ENCODE measurements at regions not wholly inside any gene's neighbourhood (a gene's known extent, or its start where the extent isn't known, plus 50 kb on each side); places are given as distances from the start of the nearest gene placed in this dataset.
"Not testable (repeated sequence)": the region's sequence is repeated elsewhere in the genome, so short reads cannot be mapped to it uniquely, and the experiment has no call there.

- DNase-seq (ENCODE audit: low spot score): no peak
These were observed 197.9 kb upstream of the NANOGP8 start for GRCh38 chr15:35282965-35283496.

DNA sequence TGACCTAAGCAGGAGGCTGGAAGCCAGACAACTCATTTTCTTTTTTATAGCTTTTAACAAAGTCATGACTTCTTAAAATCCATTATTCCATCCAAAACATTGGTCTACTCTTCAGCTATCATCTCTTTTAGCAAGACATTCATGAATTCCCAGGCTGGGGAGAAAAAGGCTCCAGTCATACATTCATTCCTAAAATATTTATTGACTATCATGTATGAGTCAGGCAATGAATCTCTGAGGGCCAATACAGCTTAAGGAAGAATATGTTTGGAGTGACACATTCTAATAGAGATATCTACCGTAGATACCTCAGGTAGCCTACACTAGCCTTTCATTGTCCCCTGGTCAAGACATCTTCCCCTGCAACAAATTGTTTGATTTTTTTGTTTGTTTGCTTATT, 196.4 kb upstream of the NANOGP8 start:
- no peak for DNase-seq (ENCODE audit: low spot score)

- no peak for DNase-seq (ENCODE audit: low spot score)
These were observed 194.7 kb upstream of the NANOGP8 start for GRCh38 chr15:35279811-35280210.

DNA sequence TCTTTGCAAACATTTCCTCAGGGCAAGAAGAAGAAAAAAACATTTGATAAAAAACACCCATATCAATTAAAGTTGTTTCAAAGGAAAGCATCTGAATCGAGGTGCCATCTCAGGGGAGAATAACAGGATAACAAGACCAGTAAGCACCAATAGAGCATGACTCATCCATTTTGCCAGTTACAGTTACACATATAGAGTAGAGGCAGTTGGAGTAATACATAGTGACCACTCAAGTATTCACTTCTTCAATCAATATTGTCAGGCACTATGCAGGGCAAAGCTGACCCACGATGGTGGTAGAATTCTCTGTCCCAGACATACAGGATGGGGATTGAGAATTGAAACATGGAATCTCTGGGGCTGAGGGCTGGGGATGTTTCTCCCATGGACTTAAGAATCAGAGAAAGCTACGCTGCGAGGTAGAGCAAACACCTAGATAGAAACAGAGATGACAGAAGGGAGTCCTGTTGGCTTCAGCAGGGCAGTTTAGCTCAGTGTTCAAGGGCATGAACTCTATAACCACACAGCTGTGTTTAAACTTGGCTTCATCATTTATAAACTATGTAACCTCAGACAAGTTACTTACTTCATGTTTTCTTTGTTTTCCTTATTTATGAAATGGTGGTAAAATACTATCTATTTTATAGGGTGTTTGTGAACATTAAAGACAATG, 186.4 kb upstream of the NANOGP8 start:
- no peak for DNase-seq (ENCODE audit: low spot score)

- no peak for DNase-seq (ENCODE audit: low spot score)
These were observed 175.8 kb upstream of the NANOGP8 start for GRCh38 chr15:35260941-35261340.

- DNase-seq (ENCODE audit: low spot score): not testable (repeated sequence)
These were observed 175.2 kb upstream of the NANOGP8 start for GRCh38 chr15:35260274-35260673.

DNA sequence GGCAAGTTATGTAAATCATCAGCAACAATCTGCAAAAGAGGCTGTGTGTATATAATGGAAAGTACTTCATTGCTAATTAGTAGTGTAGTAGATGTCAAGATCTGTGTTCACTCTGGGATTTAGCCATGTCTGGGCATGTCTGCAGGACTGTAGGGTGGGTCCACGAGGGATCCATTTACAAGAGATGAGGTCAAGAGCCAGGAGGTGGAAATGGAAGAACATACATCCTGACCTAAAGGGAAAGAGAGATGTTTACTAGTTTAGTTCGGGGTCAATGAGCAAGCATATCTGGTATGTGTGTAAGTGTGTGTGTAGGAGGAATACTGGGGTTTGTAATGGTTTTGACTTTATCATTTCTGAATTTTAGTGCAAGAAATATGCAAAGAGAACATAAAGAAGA, 171.5 kb upstream of the NANOGP8 start:
- no peak for DNase-seq (ENCODE audit: low spot score)

GRCh38 chr15:35256141-35256540, 171.0 kb upstream of the NANOGP8 start:
- no peak for DNase-seq (ENCODE audit: low spot score)

GRCh38 chr15:35254908-35255307, 169.8 kb upstream of the NANOGP8 start:
- not testable (repeated sequence) for DNase-seq (ENCODE audit: low spot score)

DNA sequence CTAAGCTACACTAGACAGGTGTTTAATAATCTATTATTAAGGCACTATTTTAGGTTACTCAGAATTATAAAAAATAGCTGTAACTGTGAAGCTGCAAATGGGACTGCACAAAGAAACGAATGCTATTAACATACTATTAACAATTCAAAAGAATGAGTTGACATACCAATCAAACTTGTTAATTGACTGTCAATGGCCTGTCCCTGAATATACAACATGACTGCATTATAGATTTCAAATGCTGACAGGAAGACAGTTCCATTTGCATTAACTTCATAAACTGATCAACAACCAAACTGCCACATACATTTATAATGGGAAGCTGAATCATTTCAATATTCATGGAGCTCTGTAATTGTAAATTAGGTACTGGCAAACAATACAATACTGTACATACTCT, 169.0 kb upstream of the NANOGP8 start:
- DNase-seq (ENCODE audit: low spot score): no peak

DNA sequence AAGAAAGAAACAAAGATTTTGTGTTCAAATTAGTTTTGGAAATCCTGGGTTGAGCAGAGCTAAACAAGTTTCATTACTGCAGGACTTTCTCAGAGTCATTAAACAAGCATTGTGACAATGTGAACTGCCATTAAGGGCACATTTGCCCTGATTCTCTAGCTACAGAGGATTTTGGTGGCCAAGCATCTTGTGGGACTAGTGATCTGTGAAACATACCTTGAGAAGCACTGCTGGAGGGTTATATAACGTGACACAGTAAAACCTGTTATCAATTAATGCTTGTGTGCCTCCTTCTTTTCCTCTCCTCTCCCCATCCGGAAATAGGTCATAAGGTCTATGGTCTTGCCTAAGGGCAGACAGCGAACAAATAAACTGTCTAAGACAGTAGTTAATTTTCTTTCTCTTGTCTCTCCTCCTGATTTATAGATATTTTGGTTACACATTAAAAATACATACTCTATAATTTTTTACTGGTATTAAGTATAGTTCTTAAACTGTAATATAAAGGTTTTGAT, 167.3 kb upstream of the NANOGP8 start:
- DNase-seq (ENCODE audit: low spot score): no peak

DNA sequence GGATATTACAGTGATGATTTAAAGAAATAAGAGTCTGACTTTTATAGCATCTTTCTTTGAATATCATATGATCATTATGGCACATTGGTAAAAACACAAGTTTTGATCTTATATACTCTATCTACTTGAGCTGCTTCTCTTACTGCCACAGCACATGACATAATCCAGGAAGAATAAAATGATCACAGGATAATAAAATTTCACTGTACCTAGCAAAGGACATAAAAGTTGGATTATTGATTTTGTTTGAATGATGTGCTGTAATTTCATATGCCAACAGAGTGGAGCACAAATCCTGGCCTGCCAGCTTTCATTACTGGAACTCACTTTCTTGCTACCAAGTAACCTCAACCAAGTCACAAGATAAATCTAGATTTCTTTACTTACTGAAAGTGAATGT, 162.1 kb upstream of the NANOGP8 start:
- no peak for DNase-seq (ENCODE audit: low spot score)

DNA sequence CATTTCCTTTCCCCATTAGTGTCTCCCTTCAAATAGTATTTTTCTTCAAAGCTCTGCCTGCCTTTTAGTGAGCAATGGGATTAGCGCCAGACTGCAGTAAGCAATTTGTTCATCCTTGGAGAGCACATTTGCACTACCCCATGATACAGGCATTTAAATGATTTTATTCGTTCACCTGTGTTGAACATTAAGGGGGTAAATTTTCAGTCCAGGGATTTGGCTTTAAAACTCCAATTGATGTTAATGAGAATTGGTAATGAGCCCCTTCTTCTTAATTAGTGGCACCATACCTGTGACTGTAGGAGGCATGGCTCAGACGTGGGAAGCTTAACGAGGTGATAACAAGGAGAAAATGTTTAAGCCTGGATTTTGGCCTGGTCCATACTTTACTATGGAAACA, 161.4 kb upstream of the NANOGP8 start:
- no peak for DNase-seq (ENCODE audit: low spot score)

GRCh38 chr15:35245681-35246080, 160.6 kb upstream of the NANOGP8 start:
- DNase-seq (ENCODE audit: low spot score): not testable (repeated sequence)

DNA sequence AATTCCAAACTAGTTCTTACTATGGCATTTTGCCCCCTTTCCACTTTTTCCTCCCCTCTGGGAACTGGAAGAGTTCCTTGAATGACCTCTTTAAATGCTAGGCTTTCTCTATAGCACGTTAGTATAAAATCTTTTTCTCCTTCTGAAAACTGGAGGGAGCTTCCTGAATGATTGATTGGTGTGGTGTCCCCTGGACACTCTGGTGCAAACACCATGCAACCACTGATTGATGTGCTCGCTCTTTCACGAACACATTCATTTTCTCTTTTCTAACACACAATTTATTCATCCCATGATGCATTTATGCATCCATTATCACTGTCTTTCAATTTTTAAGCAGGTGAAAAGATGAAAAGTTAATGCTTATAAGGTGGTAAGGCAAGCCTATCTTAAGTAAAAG, 159.1 kb upstream of the NANOGP8 start:
- DNase-seq (ENCODE audit: low spot score): no peak

- DNase-seq (ENCODE audit: low spot score): no peak
These were observed 158.7 kb upstream of the NANOGP8 start for GRCh38 chr15:35243758-35244157.

DNA sequence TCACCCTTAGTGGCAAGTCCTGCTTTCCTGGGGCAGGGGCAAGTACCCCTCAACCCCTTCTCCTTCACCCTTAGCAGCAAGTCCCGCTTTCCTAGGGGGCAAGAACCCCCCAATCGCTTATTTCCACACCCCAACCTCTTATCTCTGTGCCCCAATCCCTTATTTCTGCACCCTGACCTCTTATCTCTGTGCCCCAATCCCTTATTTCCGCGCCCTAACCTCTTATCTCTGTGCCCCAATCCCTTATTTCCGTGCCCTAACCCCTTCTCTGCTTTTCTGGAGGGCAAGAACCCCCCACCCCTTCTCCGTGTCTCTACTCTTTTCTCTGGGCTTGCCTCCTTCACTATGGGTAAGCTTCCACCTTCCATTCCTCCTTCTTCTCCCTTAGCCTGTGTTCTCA, 154.6 kb upstream of the NANOGP8 start:
- DNase-seq (ENCODE audit: low spot score): not testable (repeated sequence)

- not testable (repeated sequence) for DNase-seq (ENCODE audit: low spot score)
These were observed 153.4 kb upstream of the NANOGP8 start for GRCh38 chr15:35238448-35238847.

GRCh38 chr15:35229085-35229484, 144.0 kb upstream of the NANOGP8 start:
- DNase-seq (ENCODE audit: low spot score): no peak

- DNase-seq (ENCODE audit: low spot score): no peak
These were observed 133.1 kb upstream of the NANOGP8 start for GRCh38 chr15:35218215-35218614.

- DNase-seq (ENCODE audit: low spot score): no peak
These were observed 130.0 kb upstream of the NANOGP8 start for GRCh38 chr15:35215093-35215492.

DNA sequence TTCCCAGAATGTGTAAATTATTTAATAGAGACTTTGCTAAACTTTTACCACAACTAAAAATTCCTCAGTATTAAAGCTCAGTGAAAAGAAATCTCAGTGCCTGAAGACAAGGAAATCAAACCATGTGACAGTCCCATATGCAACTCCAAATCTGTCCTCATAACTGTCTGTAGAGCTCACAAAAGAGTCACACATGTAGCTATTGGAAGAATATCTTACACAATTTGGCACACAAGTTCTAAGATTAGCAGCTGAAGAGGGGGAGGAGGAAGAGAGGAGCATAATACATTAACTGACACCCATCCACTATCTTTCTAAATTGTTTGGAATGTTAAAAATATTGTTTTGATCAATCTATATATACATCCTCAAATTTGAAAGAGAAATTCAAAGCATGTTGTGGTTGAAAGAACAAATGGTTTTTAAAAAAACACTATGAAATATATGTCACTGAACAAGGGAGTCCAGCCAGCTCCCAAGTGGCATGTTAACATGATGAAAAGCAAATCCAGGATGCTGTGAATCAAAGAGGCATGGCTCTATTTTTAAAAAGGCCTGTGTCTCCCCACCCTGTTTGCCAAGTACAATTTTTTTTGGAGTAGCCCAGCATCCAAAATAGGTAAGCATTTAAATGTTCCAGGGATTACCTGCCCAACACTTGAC, 126.3 kb upstream of the NANOGP8 start:
- no peak for DNase-seq (ENCODE audit: low spot score)

- no peak for DNase-seq (ENCODE audit: low spot score)
These were observed 125.3 kb upstream of the NANOGP8 start for GRCh38 chr15:35210370-35210769.

Data from pons (tissue), 1 donor.